H1 (cell line): ENCODE measurements at regions not wholly inside any gene's neighbourhood (a gene's known extent, or its start where the extent isn't known, plus 50 kb on each side); places are given as distances from the start of the nearest gene placed in this dataset.

Experiments
- CTCF ChIA-PET: fragments of 300-600 bp; sonication (Branson Sonifier 250); formaldehyde crosslinking; loops from one replicate; lab custom pipeline; 2021; ENCODE audit not compliant: partially characterized antibody; lab: Charles Lee
- POLR2A ChIA-PET: fragments of 300-600 bp; sonication (Branson Sonifier 250); formaldehyde crosslinking; loops from one replicate; lab custom pipeline; 2021; ENCODE audit warnings: inconsistent platforms; ENCODE audit not compliant: partially characterized antibody; lab: Charles Lee
- DNase-seq, 2 experiments: peaks; one replicate each; pipeline versions ENCODE4 v3.0.0 to v3.0.0-alpha.2; 2010 to 2022; ENCODE audit warnings: low spot score in 2 of 2, low read depth in 1 of 2, mixed read lengths in 1 of 2
- FAIRE-seq: peaks from 2 replicates; lab custom pipeline; 2011; peaks lifted over from hg19 to GRCh38; lab: Jason Lieb, UNC
- H2AFZ ChIP-seq: 2 replicates; pipeline ENCODE4 v1.8.1; 2012; ENCODE audit warnings: low read length, inconsistent platforms
- H2AK5ac ChIP-seq: 2 replicates; pipeline ENCODE4 v1.6.1; 2013; ENCODE audit warnings: low read depth, low read length
- H2BK120ac ChIP-seq: replicated peaks from 2 replicates; pipeline ENCODE3; 2013; ENCODE audit warnings: low read depth, low read length, inconsistent platforms
- H2BK12ac ChIP-seq: 2 replicates; pipeline ENCODE4 v1.6.1; 2013; ENCODE audit warnings: low read depth, low read length
- H2BK15ac ChIP-seq: 2 replicates; pipeline ENCODE4 v1.6.1; 2013; ENCODE audit warnings: low read length
- H2BK20ac ChIP-seq: 2 replicates; pipeline ENCODE4 v1.6.1; 2013; ENCODE audit warnings: low read length
- H2BK5ac ChIP-seq: 2 replicates; pipeline ENCODE4 v1.6.1; 2013; ENCODE audit warnings: low read depth, low read length
- H3K14ac ChIP-seq: 2 replicates; pipeline ENCODE4 v1.6.1; 2013; ENCODE audit warnings: inconsistent platforms; ENCODE audit not compliant: insufficient read length
- H3K18ac ChIP-seq: 2 replicates; pipeline ENCODE4 v1.6.1; 2013; ENCODE audit warnings: low read length; ENCODE audit errors: extremely low read depth
- H3K23ac ChIP-seq: 2 replicates; pipeline ENCODE4 v1.6.1; 2013; ENCODE audit warnings: inconsistent platforms; ENCODE audit not compliant: insufficient read length
- H3K23me2 ChIP-seq: 2 replicates; pipeline ENCODE4 v1.6.1; 2013; ENCODE audit warnings: low read depth, low read length
- H3K27ac ChIP-seq: 2 replicates; pipeline ENCODE4 v1.6.1; 2011; ENCODE audit warnings: low read depth, low read length, inconsistent platforms
- H3K27me3 ChIP-seq, 4 experiments: replicated peaks in 1 of 4; 1 replicate in 1 of 4; 2 replicates in 3 of 4; pipeline versions ENCODE4 v1.6.1 to v1.8.1; 2011 to 2013; ENCODE audit warnings: low read length in 3 of 4, mild to moderate bottlenecking in 3 of 4, inconsistent platforms in 2 of 4, mixed read lengths in 2 of 4, moderate library complexity in 1 of 4; ENCODE audit not compliant: control insufficient read depth in 3 of 4, insufficient read depth in 3 of 4; ENCODE audit errors: extremely low read depth in 1 of 4
- H3K36me3 ChIP-seq, 4 experiments: 2 replicates each; pipeline versions ENCODE4 v1.6.1 to v1.8.1; 2011 to 2013; ENCODE audit warnings: mild to moderate bottlenecking in 4 of 4, low read length in 3 of 4, moderate library complexity in 2 of 4, control low read depth in 1 of 4, inconsistent platforms in 1 of 4; ENCODE audit not compliant: insufficient read depth in 4 of 4, control insufficient read depth in 2 of 4
- H3K4ac ChIP-seq: replicated peaks from 2 replicates; pipeline ENCODE3; 2013; ENCODE audit warnings: low read length, low read depth, mixed read lengths, inconsistent platforms; ENCODE audit not compliant: insufficient read length
- H3K4me1 ChIP-seq, 4 experiments: replicated peaks in 1 of 4; 1 replicate in 1 of 4; 2 replicates in 3 of 4; pipeline versions ENCODE4 v1.6.1 to v1.8.1; 2011 to 2013; ENCODE audit warnings: low read length in 3 of 4, inconsistent platforms in 2 of 4, mixed read lengths in 1 of 4; ENCODE audit not compliant: insufficient read depth in 4 of 4, control insufficient read depth in 3 of 4
- H3K4me2 ChIP-seq, 2 experiments: 2 replicates each; pipeline versions ENCODE4 v1.6.1 to v1.8.1; 2011 to 2013; ENCODE audit warnings: low read depth in 2 of 2, low read length in 2 of 2, control low read depth in 1 of 2, inconsistent platforms in 1 of 2, mild to moderate bottlenecking in 1 of 2; ENCODE audit not compliant: insufficient read depth in 1 of 2
- H3K4me3 ChIP-seq, 4 experiments: fragments of 200-600, 300-600 bp in 1 of 4; sonication (generic), shearing (Covaris generic), sonication (Bioruptor Twin) in 1 of 4; 2 replicates each; pipeline versions ENCODE4 v1.5.1 to v1.8.1; 2011 to 2016; ENCODE audit warnings: low read length in 4 of 4, low read depth in 3 of 4, control low read depth in 2 of 4, inconsistent platforms in 2 of 4, mild to moderate bottlenecking in 2 of 4, mixed read lengths in 1 of 4, moderate library complexity in 1 of 4; ENCODE audit not compliant: insufficient read depth in 2 of 4; ENCODE audit errors: extremely low read depth in 1 of 4
- H3K56ac ChIP-seq: replicated peaks from 2 replicates; pipeline ENCODE3; 2013; ENCODE audit warnings: low read depth, mild to moderate bottlenecking, mixed read lengths, low read length, inconsistent platforms; ENCODE audit not compliant: insufficient read length
- H3K79me1 ChIP-seq: 2 replicates; pipeline ENCODE4 v1.6.1; 2013; ENCODE audit warnings: low read depth, low read length, control low read depth
- H3K79me2 ChIP-seq, 2 experiments: 2 replicates each; pipeline versions ENCODE4 v1.6.1 to v1.8.1; 2012 to 2013; ENCODE audit warnings: low read length in 2 of 2, mild to moderate bottlenecking in 2 of 2, inconsistent platforms in 1 of 2; ENCODE audit not compliant: insufficient read depth in 2 of 2, control insufficient read depth in 1 of 2
- H3K9ac ChIP-seq, 4 experiments: replicated peaks in 1 of 4; 1 replicate in 1 of 4; 2 replicates in 3 of 4; pipeline versions ENCODE4 v1.6.1 to v1.8.1; 2011 to 2013; ENCODE audit warnings: low read depth in 3 of 4, low read length in 3 of 4, control low read depth in 2 of 4, mild to moderate bottlenecking in 2 of 4, moderate library complexity in 2 of 4, inconsistent platforms in 1 of 4; ENCODE audit errors: extremely low read depth in 1 of 4
- H3K9me3 ChIP-seq, 2 experiments: 2 replicates each; pipeline versions ENCODE4 v1.6.1 to v1.8.1; 2012 to 2013; ENCODE audit warnings: mild to moderate bottlenecking in 2 of 2, moderate library complexity in 2 of 2, control low read depth in 1 of 2, inconsistent platforms in 1 of 2, low read depth in 1 of 2, low read length in 1 of 2, mixed read lengths in 1 of 2; ENCODE audit not compliant: insufficient read depth in 2 of 2
- H4K20me1 ChIP-seq, 2 experiments: replicated peaks in 1 of 2; 2 replicates each; pipeline versions ENCODE3 to v1.8.1; 2011 to 2013; ENCODE audit warnings: inconsistent platforms in 2 of 2, low read length in 2 of 2, mild to moderate bottlenecking in 1 of 2; ENCODE audit not compliant: insufficient read depth in 2 of 2, control insufficient read depth in 1 of 2
- H4K5ac ChIP-seq: 2 replicates; pipeline ENCODE4 v1.6.1; 2013; ENCODE audit warnings: low read length, low read depth, mixed read lengths, inconsistent platforms; ENCODE audit not compliant: insufficient read length
- H4K8ac ChIP-seq: 2 replicates; pipeline ENCODE4 v1.8.0; 2013; ENCODE audit warnings: mild to moderate bottlenecking, moderate library complexity, low read length, inconsistent platforms; ENCODE audit not compliant: insufficient read depth; ENCODE audit errors: extremely low read depth
- H4K91ac ChIP-seq: replicated peaks from 2 replicates; pipeline ENCODE3; 2013; ENCODE audit warnings: low read length, mixed read lengths, inconsistent platforms; ENCODE audit not compliant: insufficient read length
- ASH2L ChIP-seq: fragments of 200-600, 300-600 bp; sonication (generic); IDR thresholded peaks from one replicate; pipeline ENCODE4 v1.7.1; 2017; ENCODE audit warnings: low read length
- CBX8 ChIP-seq: fragments of 300-800, 300-1000 bp; sonication (generic); IDR thresholded peaks from 2 replicates; pipeline ENCODE4 v1.7.1; 2016; ENCODE audit warnings: low read depth, low read length, borderline replicate concordance
- CEBPB ChIP-seq: IDR thresholded peaks from 2 replicates; pipeline ENCODE4 v1.6.1; 2012; ENCODE audit warnings: low read depth, low read length
- CHD1 ChIP-seq: IDR thresholded peaks from 2 replicates; pipeline ENCODE4 v1.6.1; 2012; ENCODE audit warnings: low read depth, low read length, improper control_type of control experiment
- EGR1 ChIP-seq: IDR thresholded peaks from 2 replicates; pipeline ENCODE4 v1.6.1; 2011; ENCODE audit warnings: low read depth, low read length, borderline replicate concordance
- EP300 ChIP-seq, 2 experiments: IDR thresholded peaks; 1 replicate in 1 of 2; 2 replicates in 1 of 2; pipeline ENCODE4 v1.6.1; 2011 to 2012; ENCODE audit warnings: low read depth in 2 of 2, low read length in 2 of 2, mild to moderate bottlenecking in 2 of 2, borderline replicate concordance in 1 of 2, inconsistent platforms in 1 of 2, moderate library complexity in 1 of 2
- JUND ChIP-seq: IDR thresholded peaks from 2 replicates; pipeline ENCODE4 v1.6.1; 2011; ENCODE audit warnings: mild to moderate bottlenecking, improper control_type of control experiment, low read length
- KDM5A ChIP-seq: fragments of 200-600 bp; IDR thresholded peaks from 2 replicates; pipeline ENCODE4 v1.7.1; 2012; ENCODE audit warnings: mild to moderate bottlenecking, low read length, inconsistent platforms, mixed read lengths
- MAFK ChIP-seq: IDR thresholded peaks from 2 replicates; pipeline ENCODE4 v1.6.1; 2012; ENCODE audit warnings: low read depth, mild to moderate bottlenecking, improper control_type of control experiment, low read length
- RAD21 ChIP-seq, 2 experiments: IDR thresholded peaks in 1 of 2; conservative IDR thresholded peaks in 1 of 2; 2 replicates each; pipeline ENCODE4 v1.6.1; 2011; ENCODE audit warnings: low read depth in 2 of 2, low read length in 2 of 2, improper control_type of control experiment in 1 of 2, inconsistent platforms in 1 of 2, mild to moderate bottlenecking in 1 of 2, moderate library complexity in 1 of 2
- SUZ12 ChIP-seq: fragments of 200-600 bp; sonication (generic); IDR thresholded peaks from 2 replicates; pipeline ENCODE4 v1.6.1; 2012; ENCODE audit warnings: mild to moderate bottlenecking, inconsistent platforms, low read length, moderate library complexity, mixed read lengths
- ZNF274 ChIP-seq: IDR thresholded peaks from 2 replicates; pipeline ENCODE4 v1.7.0; 2012; ENCODE audit warnings: low read length, borderline replicate concordance; ENCODE audit errors: extremely low read depth
- WGBS, 2 experiments: shearing (Covaris generic) in 1 of 2; methylation state at CpG; one replicate each; pipeline versions ENCODE4 v1.1.6 to v1.1.7; 2013 to 2015; ENCODE audit warnings: low lambda C conversion rate in 2 of 2, mixed read lengths in 2 of 2, inconsistent platforms in 1 of 2, low coverage in 1 of 2, missing lambda C conversion rate in 1 of 2; ENCODE audit not compliant: insufficient replicate concordance in 2 of 2, insufficient coverage in 1 of 2, insufficient read length in 1 of 2; ENCODE audit errors: extremely low coverage in 1 of 2, missing lambda C conversion rate in 1 of 2; 5-methylcytosine and 5-hydroxymethylcytosine counted together

- no peaks in the 10 kb centered on the region for H3K27me3 ChIP-seq
- no peaks in the 10 kb centered on the region for H3K79me2 ChIP-seq
- no peaks in the 10 kb centered on the region for H4K20me1 ChIP-seq
- 62% methylated on average over 3 of the region's 3 CpGs; no CpG with 5 or more reads in 1 of the 2 experiments for WGBS, 2 experiments
- no peak overlapping the region for H4K5ac ChIP-seq
- no peak overlapping the region for H4K8ac ChIP-seq
- no peak overlapping the region for H2BK15ac ChIP-seq
- no peaks in the 10 kb centered on the region for H3K36me3 ChIP-seq
- no peaks in the 10 kb centered on the region for H3K4me1 ChIP-seq
- FAIRE-seq (peak; percentile 90), DNase-seq (no peak)
- H3K4me3 ChIP-seq = no peak overlapping the region
- H2BK12ac ChIP-seq = no peak overlapping the region
- no peak overlapping the region for H2BK5ac ChIP-seq
- no peak overlapping the region for H4K91ac ChIP-seq
- H3K9ac ChIP-seq = no peak overlapping the region
- no peak overlapping the region for H3K56ac ChIP-seq
- no peak overlapping the region for H3K4ac ChIP-seq
- no peak overlapping the region for H3K4me2 ChIP-seq
- ChIA-PET POLR2A (no interaction called here), CTCF (interaction anchor here (0.7 to 5.7 kb wide), 17 partner anchors 7 to 393 kb away, joined by 3 to 39 read pairs (median 5); no protein-coding TSS in a partner anchor)
- H2BK20ac ChIP-seq = no peak overlapping the region
- no peak overlapping the region for H2AK5ac ChIP-seq
- no peak overlapping the region; the same call in none of the 2 replicates for H2AFZ ChIP-seq
- no peak overlapping the region for H2BK120ac ChIP-seq
- 0 out of 4 replicates have a peak, but pooled peaks cover 0 to 4% of the 10 kb centered on the region in 2 experiments for H3K9me3 ChIP-seq
- no peak overlapping the region for H3K14ac ChIP-seq
- no peak overlapping the region for H3K27ac ChIP-seq
- H3K23ac ChIP-seq = no peak overlapping the region
- H3K79me1 ChIP-seq = no peaks in the 10 kb centered on the region
- no peaks in the 10 kb centered on the region; the same call in 1 of the 2 replicates for H3K23me2 ChIP-seq
- H3K18ac ChIP-seq = no peak overlapping the region
- peak; percentile 44 for TF ChIP-seq MAFK
- TF ChIP-seq ZNF274 = no peak
- TF ChIP-seq JUND = no peak
- TF ChIP-seq EP300 (IDR thresholded peaks at IDR 0.05; ENCODE audit: borderline replicate concordance in 1 of 2, low read depth in 2 of 2, low read length in 2 of 2) = no peak
- TF ChIP-seq ASH2L = no peak
- no peak for TF ChIP-seq KDM5A
- peak; percentile 56 to 59 for TF ChIP-seq RAD21 (IDR thresholded peaks at IDR 0.05 in 1 of 2, conservative IDR thresholded peaks at IDR 0.05 in 1 of 2; ENCODE audit: low read depth in 2 of 2, low read length in 2 of 2)
- no peak for TF ChIP-seq CHD1
- TF ChIP-seq EGR1 = no peak
- TF ChIP-seq CBX8 = no peak
- TF ChIP-seq CEBPB = no peak
- no peak for TF ChIP-seq SUZ12
Measured at GRCh38 chr12:100741084-100741711, 53.4 kb upstream of the ANO4 start.
